A673 (cell line): ENCODE measurements at regions not wholly inside any gene's neighbourhood (a gene's known extent, or its start where the extent isn't known, plus 50 kb on each side); places are given as distances from the start of the nearest gene placed in this dataset.

ENCODE experiments used
- BruUV-seq: library from RNA; stranded (reverse); fragments of 400-500 nt; replicated peaks from 2 replicates; lab custom pipeline; 2021; lab: Mats Ljungman, UMichigan
- CTCF ChIA-PET: fragments of 300-600 bp; sonication (Branson Sonifier 250); formaldehyde crosslinking; loops from one replicate; lab custom pipeline; 2022; ENCODE audit warnings: antibody characterized with exemption; lab: Charles Lee
- POLR2A ChIA-PET: fragments of 300-600 bp; sonication (Branson Sonifier 250); formaldehyde crosslinking; loops from one replicate; lab custom pipeline; 2022; ENCODE audit warnings: antibody characterized with exemption; ENCODE audit not compliant: low non-redundant PET; lab: Charles Lee
- DNase-seq: peaks from one replicate; pipeline ENCODE4 v3.0.0-alpha.2; 2015; ENCODE audit warnings: low spot score
- H3K27ac ChIP-seq: fragments of 200-600 bp; sonication (generic); 2 replicates; pipeline ENCODE4 v1.5.1; 2016; ENCODE audit warnings: mixed run types, low read depth, mild to moderate bottlenecking, mixed read lengths, antibody characterized with exemption, low read length; ENCODE audit not compliant: poor library complexity, severe bottlenecking
- H3K27me3 ChIP-seq: fragments of 200-600 bp; sonication (generic); replicated peaks from 2 replicates; pipeline ENCODE4 v1.6.1; 2017; ENCODE audit warnings: mixed run types, low read depth, mild to moderate bottlenecking, mixed read lengths, antibody characterized with exemption, low read length; ENCODE audit not compliant: insufficient read depth, poor library complexity
- H3K36me3 ChIP-seq: fragments of 200-600 bp; sonication (generic); 2 replicates; pipeline ENCODE4 v1.6.1; 2016; ENCODE audit warnings: mixed run types, mild to moderate bottlenecking, mixed read lengths, antibody characterized with exemption, low read length; ENCODE audit not compliant: insufficient read depth, poor library complexity, severe bottlenecking
- H3K4me1 ChIP-seq: fragments of 200-600 bp; sonication (generic); 2 replicates; pipeline ENCODE4 v1.6.1; 2017; ENCODE audit warnings: mixed run types, mild to moderate bottlenecking, mixed read lengths, antibody characterized with exemption, low read length; ENCODE audit not compliant: insufficient read depth, poor library complexity, severe bottlenecking
- H3K4me3 ChIP-seq: fragments of 200-600 bp; sonication (generic); 2 replicates; pipeline ENCODE4 v1.5.1; 2016; ENCODE audit warnings: low read depth, mixed run types, mild to moderate bottlenecking, mixed read lengths, low read length; ENCODE audit not compliant: poor library complexity, severe bottlenecking
- H3K9me3 ChIP-seq: fragments of 200-600 bp; sonication (generic); 2 replicates; pipeline ENCODE4 v1.6.1; 2016; ENCODE audit warnings: mixed run types, low read depth, mild to moderate bottlenecking, mixed read lengths, antibody characterized with exemption, low read length; ENCODE audit not compliant: poor library complexity, severe bottlenecking
- EZH2 ChIP-seq: fragments of 200-600 bp; sonication (generic); IDR thresholded peaks from 2 replicates; pipeline ENCODE4 v1.6.1; 2017; ENCODE audit warnings: borderline replicate concordance, low read depth, mild to moderate bottlenecking, mixed read lengths, antibody characterized with exemption, low read length; ENCODE audit not compliant: poor library complexity, severe bottlenecking
- intact Hi-C: fragments of 100-400 bp; cut with micrococcal nuclease; formaldehyde crosslinking; loops from one replicate; pipeline ENCODE4 v1.10.0; 2022; ENCODE audit not compliant: unreplicated experiment
- TF ChIP-seq, protein P1 (sequence below): fragments of 300-800, 200-600 bp; sonication (generic); conservative IDR thresholded peaks from 2 replicates; pipeline ENCODE4 v1.5.1; 2017; ENCODE audit warnings: low read depth, mild to moderate bottlenecking, antibody characterized with exemption, low read length, moderate library complexity, mixed read lengths

DNA sequence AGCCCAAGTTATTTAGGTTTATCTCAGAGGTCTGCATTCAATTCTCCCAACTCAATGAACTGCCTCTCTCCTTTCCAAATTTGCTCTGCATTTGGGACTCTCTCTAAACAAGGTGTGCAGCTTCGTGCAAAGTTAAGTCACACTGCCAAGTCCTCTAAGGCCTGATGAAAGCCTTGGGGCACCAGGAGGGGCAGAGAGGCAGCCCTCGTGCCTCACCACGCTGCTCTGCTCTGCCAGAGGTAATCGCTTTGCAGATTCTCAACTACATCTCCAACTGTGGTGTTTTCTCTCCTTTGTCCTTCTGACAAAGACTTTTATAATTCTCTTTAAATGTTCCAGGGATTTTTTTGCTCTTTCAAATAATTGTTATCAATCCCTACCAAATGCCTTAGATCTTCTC, 283.0 kb downstream of the MEIS1 start:
- BruUV-seq = no TSS peak
- Histone ChIP-seq H3K4me3 (no peak overlapping the region), H3K4me1 (no peaks in the 10 kb centered on the region), H3K27ac (no peak overlapping the region), H3K9me3 (no peaks in the 10 kb centered on the region), H3K36me3 (no peaks in the 10 kb centered on the region), H3K27me3 (no peaks in the 10 kb centered on the region)
- TF ChIP-seq, protein P1, sequence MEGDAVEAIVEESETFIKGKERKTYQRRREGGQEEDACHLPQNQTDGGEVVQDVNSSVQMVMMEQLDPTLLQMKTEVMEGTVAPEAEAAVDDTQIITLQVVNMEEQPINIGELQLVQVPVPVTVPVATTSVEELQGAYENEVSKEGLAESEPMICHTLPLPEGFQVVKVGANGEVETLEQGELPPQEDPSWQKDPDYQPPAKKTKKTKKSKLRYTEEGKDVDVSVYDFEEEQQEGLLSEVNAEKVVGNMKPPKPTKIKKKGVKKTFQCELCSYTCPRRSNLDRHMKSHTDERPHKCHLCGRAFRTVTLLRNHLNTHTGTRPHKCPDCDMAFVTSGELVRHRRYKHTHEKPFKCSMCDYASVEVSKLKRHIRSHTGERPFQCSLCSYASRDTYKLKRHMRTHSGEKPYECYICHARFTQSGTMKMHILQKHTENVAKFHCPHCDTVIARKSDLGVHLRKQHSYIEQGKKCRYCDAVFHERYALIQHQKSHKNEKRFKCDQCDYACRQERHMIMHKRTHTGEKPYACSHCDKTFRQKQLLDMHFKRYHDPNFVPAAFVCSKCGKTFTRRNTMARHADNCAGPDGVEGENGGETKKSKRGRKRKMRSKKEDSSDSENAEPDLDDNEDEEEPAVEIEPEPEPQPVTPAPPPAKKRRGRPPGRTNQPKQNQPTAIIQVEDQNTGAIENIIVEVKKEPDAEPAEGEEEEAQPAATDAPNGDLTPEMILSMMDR = no peak
- no peak for TF ChIP-seq EZH2
- POLR2A ChIA-PET = no interaction called here
- CTCF ChIA-PET = no interaction called here
- intact Hi-C loops = no loop called here
- DNase-seq = no peak

- H3K27me3 ChIP-seq = no peaks in the 10 kb centered on the region
- TF ChIP-seq EZH2 = no peak
- TF ChIP-seq, protein P1 = no peak
- H3K36me3 ChIP-seq = no peaks in the 10 kb centered on the region
- no peak for DNase-seq
- H3K4me3 ChIP-seq = no peak overlapping the region
- CTCF ChIA-PET = no interaction called here
- POLR2A ChIA-PET = no interaction called here
- intact Hi-C loops = no loop called here
- H3K4me1 ChIP-seq = no peaks in the 10 kb centered on the region
- H3K9me3 ChIP-seq = no peaks in the 10 kb centered on the region
- no peak overlapping the region for H3K27ac ChIP-seq
- no TSS peak for BruUV-seq
Measured at GRCh38 chr2:66721776-66722175, 286.9 kb downstream of the MEIS1 start.

DNA sequence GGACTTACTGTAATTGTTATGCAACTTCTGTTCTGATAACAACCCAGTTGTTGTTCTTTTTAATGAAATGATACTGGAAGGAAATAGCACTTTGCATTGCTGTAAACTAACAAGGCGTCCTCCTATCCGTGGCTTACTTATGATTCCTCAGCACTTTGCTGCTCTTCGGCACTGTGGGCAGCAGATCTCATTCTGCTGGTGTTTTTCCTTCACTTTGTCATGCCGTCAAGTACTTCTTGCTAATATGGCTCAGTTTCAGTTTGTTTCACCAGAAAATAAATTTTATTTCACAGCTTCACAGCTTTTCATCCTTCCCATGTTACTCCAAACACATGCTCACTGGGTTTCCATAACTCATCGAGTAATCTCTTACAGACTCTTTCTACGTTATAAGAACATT, 289.3 kb downstream of the MEIS1 start:
- H3K27me3 ChIP-seq = no peaks in the 10 kb centered on the region
- H3K4me1 ChIP-seq = no peaks in the 10 kb centered on the region
- no peaks in the 10 kb centered on the region for H3K36me3 ChIP-seq
- ChIA-PET CTCF (no interaction called here), POLR2A (no interaction called here)
- no peak for TF ChIP-seq EZH2
- TF ChIP-seq, protein P1 = no peak
- H3K27ac ChIP-seq = no peak overlapping the region
- intact Hi-C loops = no loop called here
- no TSS peak for BruUV-seq
- H3K4me3 ChIP-seq = no peak overlapping the region
- DNase-seq = no peak
- H3K9me3 ChIP-seq = no peaks in the 10 kb centered on the region
